ENCODE measurements at regions not wholly inside any gene's neighbourhood (a gene's known extent, or its start where the extent isn't known, plus 50 kb on each side); places are given as distances from the start of the nearest gene placed in this dataset.

GRCh38 chr7:47221826-47222225, 360.1 kb downstream of the TNS3 start:
- no peak for DNase-seq

DNA sequence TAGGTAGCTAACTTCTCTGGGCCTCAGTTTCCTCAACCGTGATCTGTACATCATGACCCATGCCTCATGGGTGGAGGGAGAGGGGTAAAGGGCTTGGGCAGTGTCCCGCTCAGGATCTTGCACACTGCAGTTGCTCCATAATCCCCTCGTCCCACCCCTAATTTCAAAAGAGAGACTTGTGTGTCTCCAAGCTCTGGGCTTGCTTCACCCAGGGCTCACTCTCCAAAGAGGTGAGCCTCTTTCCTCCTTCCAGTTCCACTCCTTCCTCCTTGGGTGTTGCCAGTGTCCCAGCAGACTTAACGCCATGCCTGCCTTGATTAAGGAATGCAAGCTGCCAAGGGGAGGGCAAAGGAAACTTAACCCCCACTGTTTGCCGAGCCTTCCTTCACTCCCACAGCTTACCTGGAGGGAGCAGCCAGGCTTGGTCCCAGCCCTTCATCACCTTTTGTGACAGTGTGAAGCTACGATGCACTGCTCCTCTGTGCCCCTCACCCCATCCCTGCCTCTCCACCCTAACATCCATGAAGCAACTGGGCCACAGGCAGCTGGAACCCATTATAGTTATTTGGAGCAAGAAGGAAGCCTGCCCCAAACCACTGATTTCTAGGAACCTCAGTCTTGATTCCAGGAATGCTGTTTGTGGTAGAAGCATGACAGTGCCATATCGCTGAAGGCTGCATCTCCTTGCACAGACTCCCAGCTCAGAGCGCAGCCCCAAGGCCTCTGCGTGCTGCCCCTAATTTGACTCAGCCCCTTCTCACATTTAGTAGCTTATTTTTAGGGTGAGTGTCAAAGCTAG, 363.3 kb downstream of the TNS3 start:
- no peak for DNase-seq

GRCh38 chr7:47217570-47218360, 364.1 kb downstream of the TNS3 start:
- DNase-seq = no peak

DNA sequence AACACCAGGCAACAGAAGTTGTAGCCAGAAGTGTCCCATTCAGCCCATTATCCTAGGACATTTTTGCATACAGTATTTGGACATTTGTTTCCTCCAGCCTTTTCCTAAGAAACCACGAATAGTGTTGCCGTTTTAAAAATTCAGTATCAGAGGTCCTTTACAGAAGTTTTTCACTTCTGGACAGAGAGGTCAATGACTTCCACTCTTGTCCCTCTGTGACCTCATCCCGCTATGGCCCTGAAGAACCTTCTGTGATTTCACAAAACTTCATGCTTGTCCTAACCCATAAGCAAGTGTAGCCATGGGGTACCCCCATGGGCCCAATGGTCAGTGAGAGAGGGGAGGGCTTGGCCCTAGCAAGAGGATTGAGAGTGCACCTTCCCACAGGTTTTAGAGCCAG, 364.8 kb downstream of the TNS3 start:
- DNase-seq = no peak

DNA sequence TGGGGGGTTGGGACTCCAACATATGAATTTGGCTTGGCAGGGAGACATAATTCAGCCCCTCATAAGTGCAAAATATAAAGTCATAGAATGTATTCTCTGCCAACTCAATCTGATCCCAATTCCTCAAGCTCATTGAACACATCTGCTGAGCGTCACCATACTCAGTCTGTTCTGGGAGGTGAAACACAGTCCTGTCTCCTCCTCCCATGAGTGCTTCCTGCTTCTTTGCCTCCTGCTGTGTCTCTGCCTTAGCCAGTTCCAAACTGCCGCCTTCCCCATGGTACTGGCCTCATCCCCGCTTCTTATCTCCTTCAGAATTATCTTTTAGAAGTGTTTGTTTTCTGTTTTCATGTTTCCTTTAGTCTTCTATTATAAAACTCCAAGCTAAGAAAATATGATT, 365.5 kb downstream of the TNS3 start:
- DNase-seq = no peak

DNA sequence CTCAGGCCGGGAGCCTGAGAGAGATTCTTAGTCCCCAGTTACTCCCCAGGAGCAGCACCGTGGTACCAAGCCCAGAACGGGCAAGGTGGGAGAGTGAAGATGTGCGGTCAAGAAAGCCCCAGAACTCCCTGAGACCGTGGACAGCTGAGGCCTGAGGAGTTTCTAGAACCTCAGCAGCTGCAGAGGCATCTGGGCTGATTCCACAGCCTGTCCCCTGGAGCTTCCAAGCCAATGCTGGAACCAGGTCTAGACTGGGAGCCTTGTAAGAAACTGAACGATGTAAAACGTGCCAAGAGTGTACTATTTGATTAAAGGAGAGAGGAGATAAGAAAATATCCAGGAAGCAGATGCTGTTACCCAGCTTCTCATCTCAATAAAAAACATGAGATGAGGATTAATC, 366.3 kb downstream of the TNS3 start:
- DNase-seq = no peak

DNA sequence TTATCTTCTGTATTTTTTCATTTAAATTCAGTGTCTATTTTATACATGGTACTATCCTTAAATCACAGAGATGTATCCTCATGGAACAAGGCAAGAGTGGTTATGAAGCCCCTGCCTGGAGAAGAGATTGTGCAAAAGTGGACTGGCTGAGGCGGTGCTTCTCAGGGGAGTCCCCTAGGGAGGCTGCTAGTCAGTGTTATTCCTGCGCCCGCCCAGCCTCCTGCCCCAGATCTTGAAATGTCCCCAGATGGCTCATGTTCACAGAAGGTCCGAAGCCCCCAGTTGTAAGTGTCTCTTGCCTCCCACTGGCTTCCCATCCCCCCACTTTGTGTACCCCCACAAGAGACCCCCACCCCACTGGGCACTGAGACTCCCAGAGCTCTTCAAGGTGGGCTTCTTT, 366.9 kb downstream of the TNS3 start:
- DNase-seq = no peak

DNA sequence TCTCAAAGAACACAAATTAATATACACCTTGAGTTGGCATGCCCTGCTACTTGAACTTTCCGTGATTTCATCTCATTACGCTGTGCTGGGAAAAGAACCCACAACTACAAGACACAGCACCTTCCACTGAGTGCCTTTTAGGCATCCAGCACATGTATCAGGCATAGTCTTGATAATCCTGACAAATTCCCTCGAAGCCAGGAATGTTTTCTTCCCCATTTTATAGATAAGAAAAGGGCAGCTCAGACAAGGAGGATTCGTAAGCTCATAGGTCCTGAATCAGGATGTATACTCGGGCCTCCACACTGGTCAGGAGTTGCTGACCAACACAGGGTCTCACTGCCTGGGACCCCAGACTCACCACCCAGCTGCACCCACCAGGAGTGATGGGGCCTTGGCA, 368.6 kb downstream of the TNS3 start:
- no peak for DNase-seq

- DNase-seq = peak in 1 of 2 experiments; percentile 3
Observed at GRCh38 chr7:47211519-47211973, 370.4 kb downstream of the TNS3 start.

- no peak for DNase-seq
Observed at GRCh38 chr7:47210281-47210854, 371.5 kb downstream of the TNS3 start.

GRCh38 chr7:47207956-47208355, 374.0 kb downstream of the TNS3 start:
- no peak for DNase-seq

- DNase-seq = no peak
Observed at GRCh38 chr7:47204709-47205108, 377.2 kb downstream of the TNS3 start.

DNA sequence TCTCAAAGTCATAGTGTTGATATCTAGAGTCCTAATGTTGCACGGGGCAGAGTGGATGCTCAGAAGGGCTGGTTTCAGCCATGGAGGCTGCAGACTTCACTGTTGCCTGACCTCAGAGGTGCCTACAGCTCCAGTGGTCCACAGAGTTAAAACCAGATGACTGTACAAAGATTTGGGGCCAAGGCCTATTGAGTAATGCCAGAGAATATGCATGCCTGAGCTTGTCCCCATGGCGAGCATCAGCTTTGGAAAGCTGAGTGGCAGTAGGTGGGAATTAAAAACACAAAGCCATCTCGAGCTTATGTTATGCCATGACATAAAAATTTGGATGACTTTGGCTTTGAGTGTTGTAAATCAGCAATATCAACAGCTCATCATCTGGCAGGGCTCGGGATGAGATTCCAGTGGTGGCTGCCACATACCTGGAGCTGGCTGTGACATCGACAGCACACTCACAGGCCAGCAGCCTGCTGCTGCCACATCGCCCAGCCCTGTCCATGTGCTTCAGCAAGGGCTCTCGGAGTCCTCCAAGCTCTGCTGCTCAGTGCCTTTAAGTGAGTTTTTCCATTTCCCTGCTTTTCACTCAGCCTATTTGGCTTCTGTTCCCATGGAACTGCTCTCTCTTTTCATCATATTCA, 379.6 kb downstream of the TNS3 start:
- no peak for DNase-seq

DNA sequence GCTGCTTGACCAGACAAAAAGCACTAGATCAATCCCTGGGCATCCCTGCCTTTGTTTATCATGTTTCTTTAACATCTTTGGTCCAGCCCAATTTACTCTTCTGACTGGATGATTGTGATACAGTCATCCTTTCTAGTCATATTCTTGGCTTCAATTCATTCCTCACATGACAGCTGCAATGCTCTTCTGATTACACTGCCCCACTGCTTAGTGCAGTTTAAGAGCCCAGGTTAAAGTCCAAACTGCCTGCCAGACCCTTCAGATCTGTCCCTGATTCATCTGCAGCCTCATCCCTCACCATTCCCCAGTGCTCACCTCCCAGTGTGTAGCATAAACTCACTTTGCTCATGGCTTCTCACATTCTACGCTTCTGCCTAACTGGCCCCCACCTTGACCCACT, 383.8 kb downstream of the TNS3 start:
- no peak for DNase-seq

GRCh38 chr7:47197486-47197885, 384.4 kb downstream of the TNS3 start:
- DNase-seq = no peak

DNA sequence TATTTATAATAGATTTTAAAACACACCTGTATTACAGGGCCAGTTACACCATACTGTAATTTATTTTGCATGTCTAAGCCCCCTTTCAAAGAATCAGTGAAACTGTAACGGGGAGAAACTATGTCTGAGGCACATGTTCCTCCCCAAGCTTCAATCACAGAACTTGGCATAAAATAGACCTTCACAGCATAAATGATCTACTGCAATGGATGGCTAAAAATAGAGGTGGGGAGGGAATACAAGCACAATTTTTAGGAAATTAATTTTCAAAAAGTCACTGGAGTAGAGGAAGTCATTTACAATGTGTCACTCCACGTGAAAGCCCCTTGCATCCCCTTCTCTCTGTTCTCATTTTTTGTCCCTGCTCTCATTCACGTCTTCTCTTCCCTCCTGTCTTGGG, 385.2 kb downstream of the TNS3 start:
- DNase-seq = no peak

DNA sequence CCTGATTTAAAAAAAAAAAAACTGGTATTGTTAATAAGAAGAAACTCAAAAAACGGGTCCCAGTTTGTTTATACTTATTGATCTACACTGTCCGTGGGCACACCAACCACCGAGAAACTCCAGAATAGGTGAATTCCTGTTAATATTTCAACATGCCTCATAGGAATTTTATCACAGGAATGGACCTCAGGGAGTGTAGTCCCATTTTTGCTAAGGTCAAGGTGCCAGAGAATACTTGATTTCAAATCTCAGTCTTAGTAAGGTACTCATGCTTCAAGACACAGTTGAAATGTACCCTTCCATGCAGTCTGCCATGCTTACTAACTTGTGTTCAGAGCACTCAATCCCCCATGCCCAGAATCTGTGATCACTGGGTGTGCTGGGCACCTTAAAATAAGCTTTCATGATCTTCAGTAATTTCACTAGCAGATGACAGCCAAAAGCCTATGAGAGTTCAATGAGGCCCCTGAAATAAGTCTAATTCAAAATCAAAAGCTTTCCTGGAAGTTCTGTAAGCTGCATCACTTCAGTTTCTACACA, 385.7 kb downstream of the TNS3 start:
- no peak for DNase-seq

GRCh38 chr7:47195641-47196040, 386.3 kb downstream of the TNS3 start:
- DNase-seq = peak in 1 of 2 experiments; percentile 13

DNA sequence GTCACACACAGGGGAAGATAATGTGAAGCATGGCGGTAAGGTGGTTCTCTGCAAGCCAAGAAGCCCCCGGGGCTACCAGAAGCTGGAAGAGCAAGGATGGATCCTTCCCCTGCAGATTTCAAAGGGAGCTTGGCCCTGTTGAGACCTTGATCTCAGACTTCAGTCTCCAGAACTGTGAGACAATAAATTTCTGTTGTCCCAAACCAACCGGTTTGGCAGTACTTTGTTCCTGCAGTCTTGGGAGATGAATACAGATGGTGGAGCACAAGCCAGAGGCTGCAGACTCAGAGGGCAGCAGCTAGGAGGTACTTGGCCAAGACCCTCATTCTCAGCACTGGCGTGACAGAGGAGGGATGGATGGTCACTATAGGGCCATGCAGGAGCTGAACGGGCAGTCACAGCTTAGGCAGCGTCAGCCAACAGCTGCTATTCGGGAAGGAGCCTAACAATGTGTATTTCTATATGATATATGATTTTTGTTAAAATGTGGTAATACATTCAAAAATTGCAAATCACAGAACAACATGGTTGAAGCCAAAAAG, 387.3 kb downstream of the TNS3 start:
- DNase-seq = no peak

- DNase-seq = no peak
Observed at GRCh38 chr7:47192978-47193377, 388.9 kb downstream of the TNS3 start.

GRCh38 chr7:47191876-47192291, 390.0 kb downstream of the TNS3 start:
- no peak for DNase-seq

- DNase-seq = no peak
Observed at GRCh38 chr7:47191316-47191715, 390.6 kb downstream of the TNS3 start.

GRCh38 chr7:47190462-47190861, 391.4 kb downstream of the TNS3 start:
- no peak for DNase-seq
